Retina (tissue), 1 donor: ENCODE measurements at regions not wholly inside any gene's neighbourhood (a gene's known extent, or its start where the extent isn't known, plus 50 kb on each side); places are given as distances from the start of the nearest gene placed in this dataset.
"Not testable (repeated sequence)": the region's sequence is repeated elsewhere in the genome, so short reads cannot be mapped to it uniquely, and the experiment has no call there.

Experiments used
- DNase-seq: peaks from one replicate; pipeline ENCODE4 v3.0.0-alpha.2; 2016

DNA sequence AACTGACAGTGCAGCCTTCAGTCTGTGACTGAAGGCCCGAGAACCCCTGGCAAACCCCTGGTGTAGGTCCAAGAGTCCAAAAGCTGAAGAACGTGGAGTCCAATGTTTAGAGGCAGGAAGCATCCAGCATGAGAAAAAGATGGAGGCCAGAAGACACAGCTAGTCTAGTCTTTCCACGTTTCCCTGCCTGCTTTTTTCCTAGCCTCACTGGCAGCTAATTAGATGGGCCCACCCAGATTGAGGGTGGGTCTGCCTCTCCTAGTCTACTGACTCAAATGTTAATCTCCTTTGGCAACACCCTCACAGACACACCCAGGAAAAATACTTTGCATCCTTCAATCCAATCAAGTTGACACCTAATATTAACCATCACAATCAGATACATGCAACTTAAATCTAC lies 87.8 kb downstream of the TENT5D start:
- DNase-seq = not testable (repeated sequence)

GRCh38 chrX:80511969-80512760 lies 91.9 kb downstream of the TENT5D start:
- DNase-seq = peak; percentile 3

GRCh38 chrX:80512924-80513323 lies 92.7 kb downstream of the TENT5D start:
- DNase-seq = no peak

DNA sequence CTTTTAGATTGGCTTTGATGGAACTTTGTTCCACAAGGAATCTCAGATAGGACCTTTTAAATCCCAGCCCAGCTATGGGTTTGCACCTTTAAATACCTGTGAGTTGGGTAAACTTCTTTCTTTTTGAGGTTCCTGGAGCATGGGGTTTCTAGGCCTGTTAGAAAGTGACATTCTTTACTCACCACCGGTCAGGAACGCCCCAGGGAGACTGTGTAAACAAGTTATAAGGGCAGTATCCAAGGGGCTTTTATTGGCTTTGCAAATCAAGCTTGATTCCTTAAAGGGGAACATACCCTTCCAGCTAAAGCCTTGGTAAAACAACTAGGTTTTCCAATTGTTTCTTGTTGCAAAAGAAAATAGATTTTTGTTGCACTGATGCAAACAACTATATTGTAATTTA lies 93.4 kb downstream of the TENT5D start:
- no peak for DNase-seq

DNA sequence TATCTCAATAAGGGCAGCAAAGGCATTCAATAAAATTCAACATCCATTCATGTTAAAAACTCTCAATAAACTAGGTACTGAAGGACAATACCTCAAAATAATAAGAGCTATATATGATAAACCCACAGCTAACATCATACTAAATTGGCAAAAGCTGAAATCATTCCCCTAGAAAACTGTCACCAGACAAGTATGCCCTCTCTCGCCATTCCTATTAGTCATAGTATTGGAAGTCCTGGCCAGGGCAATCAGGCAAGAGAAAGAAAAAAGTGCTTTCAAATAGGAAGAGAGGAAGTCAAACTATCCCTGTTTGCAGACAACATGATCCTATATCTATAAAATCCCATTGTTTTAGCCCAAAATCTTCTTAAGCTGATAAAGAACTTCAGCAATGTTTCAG lies 116.8 kb downstream of the TENT5D start:
- DNase-seq = no peak

- no peak for DNase-seq
These were observed 130.5 kb downstream of the TENT5D start for GRCh38 chrX:80550722-80551121.

DNA sequence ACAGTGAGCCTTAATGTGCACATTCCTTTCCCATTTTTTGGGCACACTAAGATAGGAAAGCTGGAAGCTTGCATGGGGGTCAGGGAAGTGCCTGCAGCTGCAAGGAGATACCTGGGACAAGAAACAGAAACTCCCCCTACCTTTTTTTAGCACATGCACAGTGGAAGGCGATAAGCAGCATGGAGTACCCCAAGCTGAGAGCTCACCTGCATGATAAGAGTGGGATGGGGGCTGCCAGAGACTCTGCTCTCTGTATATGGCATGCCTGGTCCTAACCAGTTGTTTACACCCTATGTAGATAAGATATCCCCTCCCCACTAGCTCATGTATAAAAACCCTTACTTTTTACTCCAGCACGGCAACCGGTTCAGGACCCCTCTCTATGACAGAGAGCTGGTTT lies 135.9 kb downstream of the TENT5D start:
- no peak for DNase-seq

GRCh38 chrX:80572636-80573035 lies 152.4 kb downstream of the TENT5D start:
- no peak for DNase-seq

- no peak for DNase-seq
These were observed 153.0 kb downstream of the TENT5D start for GRCh38 chrX:80573275-80573674.

DNA sequence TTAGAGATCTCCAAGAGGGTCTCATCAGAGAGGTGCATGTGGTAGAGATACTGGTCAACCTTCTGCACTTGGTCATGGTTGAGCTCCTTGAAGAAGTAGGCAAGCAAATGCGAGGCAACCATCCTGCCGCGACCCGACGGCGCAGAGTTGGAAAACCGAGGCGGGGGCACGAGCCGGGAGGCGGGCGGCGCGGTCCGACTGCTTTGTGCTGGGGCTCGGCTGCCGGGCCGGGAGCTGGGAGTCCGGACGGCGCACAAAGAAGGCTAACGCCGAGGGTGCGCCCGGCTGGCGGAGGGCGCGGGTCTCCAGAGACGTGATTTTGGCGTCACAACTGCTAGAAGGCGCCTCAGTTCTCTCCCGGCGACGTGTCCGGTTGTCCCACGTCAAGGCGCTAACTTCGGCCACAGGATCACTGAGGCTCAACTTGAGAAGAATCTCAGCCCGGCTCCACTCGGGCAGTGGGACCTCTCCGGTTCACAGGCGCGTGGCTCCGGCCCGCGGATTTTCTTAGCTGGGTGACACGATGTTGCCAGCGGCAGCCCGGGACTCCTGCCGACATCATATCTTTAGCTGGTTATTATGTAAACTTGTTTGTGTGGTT lies 154.3 kb downstream of the TENT5D start:
- DNase-seq = not testable (repeated sequence)

DNA sequence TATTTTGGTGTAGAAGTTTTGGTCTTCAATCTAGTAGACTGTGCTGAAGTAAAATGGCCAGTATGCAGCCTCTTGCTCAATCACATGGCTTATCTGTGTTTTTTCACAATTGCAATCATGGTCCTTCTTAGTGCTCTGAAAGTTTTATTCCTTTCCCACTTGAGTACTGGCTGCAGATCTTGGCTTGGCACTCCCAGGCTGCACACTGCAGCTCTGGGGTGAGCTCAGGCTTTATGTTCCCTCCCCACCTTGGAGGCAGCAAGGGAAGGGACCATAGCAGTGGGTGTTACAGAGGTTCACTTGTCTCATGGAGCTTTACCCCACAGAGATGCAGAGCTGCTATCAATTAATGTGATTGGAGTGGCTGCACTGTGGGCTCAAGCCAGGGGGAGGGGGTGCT lies 156.0 kb downstream of the TENT5D start:
- no peak for DNase-seq

DNA sequence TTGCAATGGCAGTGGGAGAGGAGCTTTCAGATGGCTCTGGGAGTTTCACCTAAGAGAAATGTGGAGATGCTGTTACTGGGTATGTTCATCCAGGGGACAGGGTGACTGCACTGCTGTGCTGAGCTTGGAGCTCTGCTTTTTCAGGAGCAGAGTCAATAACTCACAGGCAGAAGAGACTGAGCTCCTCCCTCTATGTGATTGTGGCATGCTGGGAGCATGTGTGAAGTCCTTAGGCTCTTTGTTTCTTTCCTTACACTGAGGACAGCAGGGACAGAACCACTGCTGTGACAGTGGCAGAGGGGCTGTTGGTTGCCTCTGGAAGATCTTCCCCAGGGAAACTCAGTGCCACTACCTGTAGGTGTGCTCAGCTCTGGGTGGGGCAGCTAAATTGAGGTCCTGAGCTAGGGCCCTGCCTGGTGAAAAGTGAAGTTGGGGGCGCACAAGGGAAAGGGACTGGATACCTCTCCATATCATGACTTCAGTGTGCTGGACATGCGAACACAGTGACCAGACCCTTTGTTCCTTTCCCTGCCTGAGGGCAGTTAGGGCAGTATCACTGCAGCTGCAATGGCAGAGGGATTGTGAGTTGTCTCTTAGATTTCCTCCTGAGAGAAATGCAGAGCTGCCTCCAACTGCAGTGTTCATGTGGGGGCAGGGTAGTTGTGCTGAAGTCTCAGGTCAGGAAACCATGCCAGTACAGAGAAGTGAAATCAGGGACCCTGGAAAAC lies 156.7 kb downstream of the TENT5D start:
- peak; percentile 12 for DNase-seq

DNA sequence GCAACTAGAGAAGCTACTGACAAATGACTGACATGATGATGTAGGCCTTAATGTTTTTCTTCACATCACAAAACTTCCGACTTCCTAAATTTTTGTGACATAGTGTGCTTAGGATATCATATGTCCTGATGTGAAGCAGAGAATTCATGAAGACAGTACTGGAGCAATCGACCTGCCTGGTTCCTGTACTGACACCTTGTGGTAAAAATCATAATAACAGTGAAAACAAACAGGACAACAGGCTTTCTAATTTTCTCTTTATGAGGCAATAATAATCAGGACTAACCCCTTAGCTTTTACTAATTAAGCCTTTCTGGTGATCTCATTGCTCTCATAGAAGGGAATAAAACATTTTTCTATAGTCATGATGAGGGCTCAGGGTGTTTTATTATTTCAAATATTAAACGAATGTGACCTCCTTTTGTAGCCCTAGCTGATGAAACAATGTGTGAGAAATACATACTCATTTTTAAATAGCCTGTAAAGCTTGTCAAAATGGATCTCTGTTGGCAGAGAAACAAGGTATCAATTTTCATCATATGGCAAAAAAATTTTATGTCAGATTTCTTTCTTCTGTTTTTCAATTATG lies 158.4 kb downstream of the TENT5D start:
- DNase-seq = peak; percentile 8

DNA sequence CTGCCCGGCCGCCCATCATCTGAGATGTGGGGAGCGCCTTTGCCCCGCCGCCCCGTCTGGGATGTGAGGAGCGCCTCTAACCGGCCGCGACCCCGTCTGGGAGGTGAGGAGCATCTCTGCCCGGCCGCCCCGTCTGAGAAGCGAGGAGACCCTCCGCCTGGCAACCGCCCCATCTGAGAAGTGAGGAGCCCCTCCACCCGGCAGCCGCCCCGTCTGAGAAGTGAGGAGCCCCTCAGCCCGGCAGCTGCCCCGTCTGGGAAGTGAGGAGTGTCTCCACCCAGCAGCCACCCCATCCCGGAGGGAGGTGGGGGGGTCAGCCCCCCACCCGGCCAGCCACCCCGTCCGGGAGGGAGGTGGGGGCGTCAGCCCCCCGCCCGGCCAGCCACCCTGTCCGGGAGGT lies 170.7 kb downstream of the TENT5D start:
- not testable (repeated sequence) for DNase-seq

DNA sequence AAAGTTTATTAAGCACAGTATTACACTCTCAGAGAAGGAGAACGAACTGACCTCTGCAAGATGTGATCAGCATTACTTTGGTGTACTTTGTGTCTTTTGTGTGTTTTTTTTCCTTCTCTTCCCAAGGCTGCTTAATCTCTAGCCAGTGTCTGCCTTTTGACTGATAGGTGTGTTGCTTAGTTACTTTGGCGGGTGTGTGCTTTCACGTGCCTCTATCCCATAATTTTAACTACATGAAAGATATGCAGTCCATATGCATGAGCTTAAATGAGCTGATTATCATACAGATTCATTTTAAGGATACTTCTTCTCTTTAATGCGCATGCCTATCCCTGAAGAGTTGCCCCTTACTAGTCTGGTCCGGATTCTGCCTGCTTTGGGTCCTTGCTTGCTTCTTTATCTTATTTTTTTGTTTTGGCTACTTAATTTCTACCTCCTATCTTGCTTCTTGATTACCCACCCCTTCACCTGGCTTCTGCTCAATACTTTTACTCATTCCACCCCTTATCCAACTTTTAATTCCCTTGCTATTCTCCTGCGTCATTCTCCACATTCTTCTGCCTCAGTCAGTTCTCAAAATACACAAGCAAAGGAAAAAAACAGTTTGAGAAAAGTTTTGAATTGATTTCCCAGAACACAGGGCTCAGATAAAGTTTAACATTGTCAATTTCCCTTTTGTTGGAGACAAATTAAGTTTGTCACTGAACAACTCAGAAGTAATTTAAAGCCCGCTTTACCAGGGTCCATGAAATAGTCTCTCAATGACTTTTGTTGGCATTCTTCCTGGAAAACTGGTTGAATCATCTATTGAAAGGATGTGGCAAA lies 182.0 kb downstream of the TENT5D start:
- no peak for DNase-seq
